ENCODE measurements at regions not wholly inside any gene's neighbourhood (a gene's known extent, or its start where the extent isn't known, plus 50 kb on each side); places are given as distances from the start of the nearest gene placed in this dataset.

GRCh38 chr3:118445036-118445435 is 589.6 kb downstream of the IGSF11 start:
- no peak for DNase-seq (ENCODE audit: low read depth in 4 of 4, low spot score in 1 of 4)

- DNase-seq (ENCODE audit: low read depth in 4 of 4, low spot score in 1 of 4) = no peak
These were observed 587.3 kb downstream of the IGSF11 start for GRCh38 chr3:118447339-118447738.

- no peak for DNase-seq (ENCODE audit: low read depth in 4 of 4, low spot score in 1 of 4)
These were observed 567.8 kb downstream of the IGSF11 start for GRCh38 chr3:118466795-118467330.

- DNase-seq (ENCODE audit: low read depth in 4 of 4, low spot score in 1 of 4) = no peak
These were observed 565.8 kb downstream of the IGSF11 start for GRCh38 chr3:118468801-118469200.

GRCh38 chr3:118472586-118472985 is 562.1 kb downstream of the IGSF11 start:
- DNase-seq (ENCODE audit: low read depth in 4 of 4, low spot score in 1 of 4) = no peak

- no peak for DNase-seq (ENCODE audit: low read depth in 4 of 4, low spot score in 1 of 4)
These were observed 561.3 kb downstream of the IGSF11 start for GRCh38 chr3:118473343-118473742.

- DNase-seq (ENCODE audit: low read depth in 4 of 4, low spot score in 1 of 4) = no peak
These were observed 557.6 kb downstream of the IGSF11 start for GRCh38 chr3:118476885-118477618.

GRCh38 chr3:118477768-118478167 is 556.9 kb downstream of the IGSF11 start:
- DNase-seq (ENCODE audit: low read depth in 4 of 4, low spot score in 1 of 4) = no peak

GRCh38 chr3:118478706-118479276 is 555.9 kb downstream of the IGSF11 start:
- DNase-seq (ENCODE audit: low read depth in 4 of 4, low spot score in 1 of 4) = no peak

GRCh38 chr3:118479376-118479775 is 555.3 kb downstream of the IGSF11 start:
- no peak for DNase-seq (ENCODE audit: low read depth in 4 of 4, low spot score in 1 of 4)

- DNase-seq (ENCODE audit: low read depth in 4 of 4, low spot score in 1 of 4) = no peak
These were observed 554.4 kb downstream of the IGSF11 start for GRCh38 chr3:118480101-118480860.

- no peak for DNase-seq (ENCODE audit: low read depth in 4 of 4, low spot score in 1 of 4)
These were observed 549.0 kb downstream of the IGSF11 start for GRCh38 chr3:118485693-118486092.

- no peak for DNase-seq (ENCODE audit: low read depth in 4 of 4, low spot score in 1 of 4)
These were observed 546.9 kb downstream of the IGSF11 start for GRCh38 chr3:118487734-118488133.

- DNase-seq (ENCODE audit: low read depth in 4 of 4, low spot score in 1 of 4) = no peak
These were observed 545.9 kb downstream of the IGSF11 start for GRCh38 chr3:118488732-118489131.

GRCh38 chr3:118495206-118495605 is 539.4 kb downstream of the IGSF11 start:
- DNase-seq (ENCODE audit: low read depth in 4 of 4, low spot score in 1 of 4) = no peak

GRCh38 chr3:118497274-118497673 is 537.4 kb downstream of the IGSF11 start:
- no peak for DNase-seq (ENCODE audit: low read depth in 4 of 4, low spot score in 1 of 4)

GRCh38 chr3:118501152-118501551 is 533.5 kb downstream of the IGSF11 start:
- no peak for DNase-seq (ENCODE audit: low read depth in 4 of 4, low spot score in 1 of 4)

- no peak for DNase-seq (ENCODE audit: low read depth in 4 of 4, low spot score in 1 of 4)
These were observed 529.7 kb downstream of the IGSF11 start for GRCh38 chr3:118504906-118505305.

GRCh38 chr3:118505784-118506183 is 528.9 kb downstream of the IGSF11 start:
- no peak for DNase-seq (ENCODE audit: low read depth in 4 of 4, low spot score in 1 of 4)

GRCh38 chr3:118511402-118511801 is 523.2 kb downstream of the IGSF11 start:
- no peak for DNase-seq (ENCODE audit: low read depth in 4 of 4, low spot score in 1 of 4)

- no peak for DNase-seq (ENCODE audit: low read depth in 4 of 4, low spot score in 1 of 4)
These were observed 522.3 kb downstream of the IGSF11 start for GRCh38 chr3:118512301-118512700.

GRCh38 chr3:118525077-118525476 is 509.6 kb downstream of the IGSF11 start:
- no peak for DNase-seq (ENCODE audit: low read depth in 4 of 4, low spot score in 1 of 4)

All from stimulated activated CD4-positive, alpha-beta T cell treated with anti-CD3 and anti-CD28 coated beads, Interleukin-1b, Interleukin-23, amount 100 ng/mL, for 24 hours (primary cell).